Activated CD4-positive, alpha-beta memory T cell treated with anti-CD3 and anti-CD28 coated beads for 36 hours (primary cell): ENCODE measurements at regions not wholly inside any gene's neighbourhood (a gene's known extent, or its start where the extent isn't known, plus 50 kb on each side); places are given as distances from the start of the nearest gene placed in this dataset.

Experiments used
- CTCF ChIA-PET: fragments of 350-600 bp; sonication (Branson Sonifier 250); formaldehyde crosslinking; loops from one replicate; lab custom pipeline; 2021; ENCODE audit warnings: antibody characterized with exemption, inconsistent platforms; lab: Charles Lee
- POLR2A ChIA-PET: fragments of 350-600 bp; sonication (Branson Sonifier 250); formaldehyde crosslinking; loops from one replicate; lab custom pipeline; 2021; ENCODE audit warnings: antibody characterized with exemption; lab: Charles Lee
- DNase-seq: peaks from one replicate; pipeline ENCODE4 v3.0.0-alpha.2; 2020
- H3K27ac Mint-ChIP-seq: one replicate; pipeline ENCODE4 v1.8.0; 2021; ENCODE audit warnings: mixed read lengths
- H3K27me3 Mint-ChIP-seq: one replicate; pipeline ENCODE4 v1.8.0; 2021; ENCODE audit warnings: mixed read lengths
- H3K36me3 Mint-ChIP-seq: one replicate; pipeline ENCODE4 v1.8.0; 2021; ENCODE audit warnings: mixed read lengths
- H3K4me1 Mint-ChIP-seq: one replicate; pipeline ENCODE4 v1.8.0; 2021; ENCODE audit warnings: low read depth, mixed read lengths
- H3K4me3 Mint-ChIP-seq: one replicate; pipeline ENCODE4 v1.8.0; 2021; ENCODE audit warnings: mild to moderate bottlenecking, mixed read lengths
- H3K9me3 Mint-ChIP-seq: one replicate; pipeline ENCODE4 v1.8.0; 2021; ENCODE audit warnings: mixed read lengths
- intact Hi-C: fragments of 100-400 bp; cut with micrococcal nuclease; formaldehyde crosslinking; loops from one replicate; pipeline ENCODE4 v1.15.1; 2023

GRCh38 chr3:3240986-3241385 is 61.5 kb upstream of the CRBN start:
- Mint-ChIP-seq H3K27ac (no peak overlapping the region), H3K4me1 (no peaks in the 10 kb centered on the region), H3K4me3 (no peak overlapping the region), H3K36me3 (no peaks in the 10 kb centered on the region), H3K27me3 (peaks cover 3% of the 10 kb centered on the region), H3K9me3 (no peaks in the 10 kb centered on the region)
- POLR2A ChIA-PET, result no interaction called here
- intact Hi-C loops, result no loop called here
- no peak for DNase-seq
- CTCF ChIA-PET, result no interaction called here

GRCh38 chr3:3237979-3238378 is 58.5 kb upstream of the CRBN start:
- H3K27me3 Mint-ChIP-seq, result no peaks in the 10 kb centered on the region
- no peaks in the 10 kb centered on the region for H3K9me3 Mint-ChIP-seq
- H3K4me3 Mint-ChIP-seq, result no peak overlapping the region
- no peaks in the 10 kb centered on the region for H3K36me3 Mint-ChIP-seq
- no peak for DNase-seq
- no peak overlapping the region for H3K27ac Mint-ChIP-seq
- H3K4me1 Mint-ChIP-seq, result no peaks in the 10 kb centered on the region
- POLR2A ChIA-PET, result no interaction called here
- CTCF ChIA-PET, result no interaction called here
- intact Hi-C loops, result no loop called here

GRCh38 chr3:3232251-3232650 is 52.8 kb upstream of the CRBN start:
- Mint-ChIP-seq H3K9me3 (peaks cover 8% of the 10 kb centered on the region), H3K27ac (no peak overlapping the region), H3K27me3 (no peaks in the 10 kb centered on the region), H3K4me3 (no peak overlapping the region), H3K4me1 (no peaks in the 10 kb centered on the region), H3K36me3 (no peaks in the 10 kb centered on the region)
- no peak for DNase-seq
- intact Hi-C loops, result no loop called here
- ChIA-PET CTCF (interaction anchor here (0.8 to 0.9 kb wide), 2 partner anchors 10 to 32 kb away, joined by 3 to 4 read pairs; no protein-coding TSS in a partner anchor), POLR2A (no interaction called here)
